Smooth muscle cell (in vitro differentiated cells): ENCODE measurements at regions not wholly inside any gene's neighbourhood (a gene's known extent, or its start where the extent isn't known, plus 50 kb on each side); places are given as distances from the start of the nearest gene placed in this dataset.

Experiments used
- DNase-seq: peaks from one replicate; lab custom pipeline; 2025; ENCODE audit not compliant: unreplicated experiment; lab: John Stamatoyannopoulos, UW
- H2AFZ ChIP-seq: fragments of 200-600 bp; sonication (generic); 2 replicates; pipeline ENCODE4 v1.6.0; 2016; ENCODE audit warnings: antibody characterized with exemption, low read depth, mild to moderate bottlenecking
- H3F3A ChIP-seq: fragments of 200-600 bp; sonication (generic); 2 replicates; pipeline ENCODE4 v1.6.0; 2017; ENCODE audit warnings: antibody characterized with exemption, low read depth
- H3K27ac ChIP-seq: fragments of 200-600 bp; sonication (generic); 2 replicates; pipeline ENCODE4 v1.5.1; 2016; ENCODE audit warnings: low read depth, mild to moderate bottlenecking
- H3K27me3 ChIP-seq: fragments of 200-600 bp; sonication (generic); 2 replicates; pipeline ENCODE4 v1.6.1; 2016; ENCODE audit warnings: low read depth, mild to moderate bottlenecking
- H3K36me3 ChIP-seq: fragments of 200-600 bp; sonication (generic); 2 replicates; pipeline ENCODE4 v1.5.1; 2016; ENCODE audit warnings: low read depth
- H3K4me1 ChIP-seq: fragments of 200-600 bp; sonication (generic); 2 replicates; pipeline ENCODE4 v1.5.1; 2016; ENCODE audit warnings: low read depth
- H3K4me2 ChIP-seq: fragments of 200-600 bp; sonication (generic); 2 replicates; pipeline ENCODE4 v1.6.0; 2016; ENCODE audit warnings: mild to moderate bottlenecking
- H3K4me3 ChIP-seq: fragments of 200-600 bp; sonication (generic); 2 replicates; pipeline ENCODE4 v1.5.1; 2016; ENCODE audit warnings: mild to moderate bottlenecking
- H3K79me2 ChIP-seq: fragments of 200-600 bp; sonication (generic); 2 replicates; pipeline ENCODE4 v1.6.0; 2016; ENCODE audit warnings: low read depth, mild to moderate bottlenecking
- H3K9ac ChIP-seq: fragments of 200-600 bp; sonication (generic); 2 replicates; pipeline ENCODE4 v1.6.0; 2016; ENCODE audit warnings: low read depth
- H3K9me3 ChIP-seq: fragments of 200-600 bp; sonication (generic); replicated peaks from 2 replicates; pipeline ENCODE4 v1.5.1; 2016; ENCODE audit warnings: low read depth
- H4K20me1 ChIP-seq: fragments of 200-600 bp; sonication (generic); 2 replicates; pipeline ENCODE4 v1.6.0; 2016; ENCODE audit warnings: low read depth
- WGBS: methylation state at CpG from one replicate; pipeline ENCODE4 v1.1.7; 2016; ENCODE audit warnings: low lambda C conversion rate; 5-methylcytosine and 5-hydroxymethylcytosine counted together
- TF ChIP-seq, protein P1 (sequence below): fragments of 200-600 bp; sonication (generic); IDR thresholded peaks from 2 replicates; pipeline ENCODE4 v1.5.1; 2017; ENCODE audit warnings: borderline replicate concordance, mild to moderate bottlenecking, antibody characterized with exemption; ENCODE audit not compliant: insufficient read depth, poor library complexity, severe bottlenecking

DNA sequence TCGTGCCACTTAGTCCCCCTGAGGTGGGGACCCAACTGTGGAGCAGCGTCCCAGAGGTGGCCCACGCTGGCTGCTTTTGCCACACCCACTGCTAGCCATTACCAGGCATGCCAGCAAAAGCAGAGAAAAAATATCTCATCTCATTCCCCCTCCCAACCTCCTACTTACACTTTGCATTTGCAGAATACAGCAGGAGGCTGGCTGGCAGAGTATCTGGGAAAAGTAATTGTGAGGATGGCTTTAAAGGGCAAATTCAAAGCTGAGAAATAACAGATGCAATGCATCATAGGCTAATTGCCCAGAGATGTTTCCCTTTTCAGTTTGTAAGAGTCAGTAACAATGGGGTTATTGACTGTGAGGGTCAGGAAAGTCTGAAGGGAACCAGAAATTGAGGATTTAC, 438.1 kb upstream of the DSEL start:
- H3F3A ChIP-seq, result no peaks in the 10 kb centered on the region
- TF ChIP-seq, protein P1, sequence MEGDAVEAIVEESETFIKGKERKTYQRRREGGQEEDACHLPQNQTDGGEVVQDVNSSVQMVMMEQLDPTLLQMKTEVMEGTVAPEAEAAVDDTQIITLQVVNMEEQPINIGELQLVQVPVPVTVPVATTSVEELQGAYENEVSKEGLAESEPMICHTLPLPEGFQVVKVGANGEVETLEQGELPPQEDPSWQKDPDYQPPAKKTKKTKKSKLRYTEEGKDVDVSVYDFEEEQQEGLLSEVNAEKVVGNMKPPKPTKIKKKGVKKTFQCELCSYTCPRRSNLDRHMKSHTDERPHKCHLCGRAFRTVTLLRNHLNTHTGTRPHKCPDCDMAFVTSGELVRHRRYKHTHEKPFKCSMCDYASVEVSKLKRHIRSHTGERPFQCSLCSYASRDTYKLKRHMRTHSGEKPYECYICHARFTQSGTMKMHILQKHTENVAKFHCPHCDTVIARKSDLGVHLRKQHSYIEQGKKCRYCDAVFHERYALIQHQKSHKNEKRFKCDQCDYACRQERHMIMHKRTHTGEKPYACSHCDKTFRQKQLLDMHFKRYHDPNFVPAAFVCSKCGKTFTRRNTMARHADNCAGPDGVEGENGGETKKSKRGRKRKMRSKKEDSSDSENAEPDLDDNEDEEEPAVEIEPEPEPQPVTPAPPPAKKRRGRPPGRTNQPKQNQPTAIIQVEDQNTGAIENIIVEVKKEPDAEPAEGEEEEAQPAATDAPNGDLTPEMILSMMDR, result no peak
- 36% methylated on average over 3 of the region's 3 CpGs for WGBS
- no peak overlapping the region for H3K4me2 ChIP-seq
- H3K79me2 ChIP-seq, result no peaks in the 10 kb centered on the region
- no peak overlapping the region for H3K4me3 ChIP-seq
- H3K9me3 ChIP-seq, result no peaks in the 10 kb centered on the region
- H2AFZ ChIP-seq, result no peak overlapping the region
- no peaks in the 10 kb centered on the region for H4K20me1 ChIP-seq
- H3K4me1 ChIP-seq, result no peaks in the 10 kb centered on the region
- no peaks in the 10 kb centered on the region for H3K36me3 ChIP-seq
- no peak for DNase-seq
- H3K27ac ChIP-seq, result no peak overlapping the region
- no peak overlapping the region for H3K9ac ChIP-seq
- H3K27me3 ChIP-seq, result no peaks in the 10 kb centered on the region

DNA sequence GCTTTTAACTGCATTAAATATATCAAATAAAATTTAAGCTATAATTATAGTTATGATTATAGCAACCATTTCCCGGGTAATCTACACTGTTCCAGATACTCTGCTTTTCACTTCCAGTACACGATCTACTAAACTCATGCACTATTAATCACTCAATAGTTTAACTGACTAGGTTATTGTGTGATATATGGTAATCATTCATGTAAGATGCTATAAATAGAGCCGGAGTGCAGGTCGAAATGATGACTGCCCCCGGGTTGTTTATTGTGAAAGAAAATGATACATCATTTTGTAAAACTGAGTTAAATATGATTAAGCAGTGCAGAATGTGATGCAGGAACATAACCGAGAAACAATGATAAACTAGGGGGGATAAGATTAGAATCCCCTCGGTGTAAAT, 434.6 kb upstream of the DSEL start:
- Histone ChIP-seq H3K9me3 (no peaks in the 10 kb centered on the region), H3K4me2 (no peak overlapping the region), H3F3A (no peaks in the 10 kb centered on the region), H3K9ac (no peak overlapping the region), H3K27ac (no peak overlapping the region), H3K36me3 (no peaks in the 10 kb centered on the region), H2AFZ (no peak overlapping the region), H3K4me1 (no peaks in the 10 kb centered on the region), H3K4me3 (no peak overlapping the region), H3K27me3 (no peaks in the 10 kb centered on the region), H4K20me1 (no peaks in the 10 kb centered on the region), H3K79me2 (no peaks in the 10 kb centered on the region)
- 87% methylated on average over 7 of the region's 7 CpGs for WGBS
- DNase-seq, result no peak
- TF ChIP-seq, protein P1, result no peak

DNA sequence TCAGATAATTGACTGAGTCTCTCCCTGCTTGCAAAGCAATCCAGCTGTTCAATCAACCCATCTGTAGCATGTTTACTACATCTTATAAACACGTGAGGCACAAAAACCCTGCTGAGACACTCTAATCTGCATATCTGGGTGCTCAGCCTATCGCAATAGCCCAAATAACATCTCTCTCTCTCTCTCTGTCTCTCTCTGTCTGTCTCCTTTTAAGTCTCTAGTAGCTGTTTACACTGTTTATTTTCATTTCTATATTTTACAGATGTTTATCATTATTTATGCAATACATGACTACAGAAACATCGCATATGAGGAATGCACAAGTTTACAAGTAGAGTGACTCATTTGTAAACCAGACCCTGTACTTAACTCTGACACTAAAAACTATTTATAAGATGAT, 422.1 kb upstream of the DSEL start:
- Histone ChIP-seq H3F3A (peaks cover 7% of the 10 kb centered on the region), H3K36me3 (no peaks in the 10 kb centered on the region), H3K4me1 (no peaks in the 10 kb centered on the region), H3K9ac (no peak overlapping the region), H3K27me3 (no peaks in the 10 kb centered on the region), H3K4me2 (peak overlapping the region; percentile 21), H3K27ac (peak overlapping the region; percentile 63), H3K4me3 (no peak overlapping the region), H3K9me3 (no peaks in the 10 kb centered on the region), H3K79me2 (no peaks in the 10 kb centered on the region), H4K20me1 (no peaks in the 10 kb centered on the region), H2AFZ (peak overlapping the region; percentile 60)
- TF ChIP-seq, protein P1, result no peak
- 21% methylated on average over 3 of the region's 3 CpGs for WGBS
- DNase-seq, result no peak

DNA sequence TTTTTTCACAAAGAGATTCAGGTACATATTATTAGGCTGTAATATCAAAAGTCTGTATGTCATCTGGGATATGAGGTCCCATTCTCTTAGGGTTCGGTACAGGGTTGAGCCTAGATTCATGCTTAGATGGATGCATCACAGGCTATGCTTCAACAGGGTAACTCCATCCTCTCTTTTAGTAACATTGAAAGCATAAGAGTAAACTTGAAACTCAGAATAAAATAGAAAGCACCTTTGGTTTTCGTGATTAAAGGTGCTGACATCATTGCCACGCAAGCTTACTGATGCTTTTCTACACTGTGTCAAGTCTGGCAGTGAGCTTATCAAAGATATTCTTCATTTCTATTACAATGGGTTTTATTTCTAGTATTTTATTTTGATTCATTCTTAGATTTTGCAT, 419.1 kb upstream of the DSEL start:
- H3F3A ChIP-seq, result peaks cover 7% of the 10 kb centered on the region
- H3K4me1 ChIP-seq, result no peaks in the 10 kb centered on the region
- H4K20me1 ChIP-seq, result no peaks in the 10 kb centered on the region
- H3K27me3 ChIP-seq, result no peaks in the 10 kb centered on the region
- H3K79me2 ChIP-seq, result no peaks in the 10 kb centered on the region
- H3K9ac ChIP-seq, result no peak overlapping the region
- TF ChIP-seq, protein P1, result no peak
- no peak overlapping the region for H3K27ac ChIP-seq
- 83% methylated on average over 3 of the region's 3 CpGs for WGBS
- H2AFZ ChIP-seq, result no peak overlapping the region
- no peak for DNase-seq
- H3K4me2 ChIP-seq, result no peak overlapping the region
- H3K9me3 ChIP-seq, result no peaks in the 10 kb centered on the region
- no peaks in the 10 kb centered on the region for H3K36me3 ChIP-seq
- no peak overlapping the region for H3K4me3 ChIP-seq
